ENCODE measurements at regions not wholly inside any gene's neighbourhood (a gene's known extent, or its start where the extent isn't known, plus 50 kb on each side); places are given as distances from the start of the nearest gene placed in this dataset.
"Not testable (repeated sequence)": the region's sequence is repeated elsewhere in the genome, so short reads cannot be mapped to it uniquely, and the experiment has no call there.

DNA sequence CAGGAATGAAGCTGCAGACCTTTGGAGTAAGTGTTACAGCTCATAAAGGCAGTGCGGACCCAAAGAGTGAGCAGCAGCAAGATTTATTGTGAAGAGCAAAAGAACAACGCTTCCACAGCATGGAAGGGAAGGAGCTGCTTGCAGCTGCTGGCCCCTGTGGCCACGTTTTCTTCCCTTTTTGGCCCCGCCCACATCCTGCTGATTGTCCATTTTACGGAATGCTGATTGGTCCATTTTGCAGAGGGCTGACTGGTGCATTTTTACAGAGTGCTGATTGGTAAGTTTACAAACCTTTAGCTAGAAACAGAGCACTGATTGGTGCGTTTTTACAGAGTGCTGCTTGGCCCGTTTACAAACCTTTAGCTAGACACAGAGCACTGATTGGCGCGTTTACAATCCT lies 841.5 kb downstream of the CDH11 start:
- FAIRE-seq (no peak), DNase-seq (ENCODE audit: low read depth) (no peak)
- no peaks in the 10 kb centered on the region for H3K27me3 ChIP-seq (ENCODE audit: control insufficient read depth, insufficient read depth, low read length)
- no peaks in the 10 kb centered on the region for H3K36me3 ChIP-seq (ENCODE audit: control insufficient read depth, insufficient read depth, low read length)
- TF ChIP-seq, protein P1, sequence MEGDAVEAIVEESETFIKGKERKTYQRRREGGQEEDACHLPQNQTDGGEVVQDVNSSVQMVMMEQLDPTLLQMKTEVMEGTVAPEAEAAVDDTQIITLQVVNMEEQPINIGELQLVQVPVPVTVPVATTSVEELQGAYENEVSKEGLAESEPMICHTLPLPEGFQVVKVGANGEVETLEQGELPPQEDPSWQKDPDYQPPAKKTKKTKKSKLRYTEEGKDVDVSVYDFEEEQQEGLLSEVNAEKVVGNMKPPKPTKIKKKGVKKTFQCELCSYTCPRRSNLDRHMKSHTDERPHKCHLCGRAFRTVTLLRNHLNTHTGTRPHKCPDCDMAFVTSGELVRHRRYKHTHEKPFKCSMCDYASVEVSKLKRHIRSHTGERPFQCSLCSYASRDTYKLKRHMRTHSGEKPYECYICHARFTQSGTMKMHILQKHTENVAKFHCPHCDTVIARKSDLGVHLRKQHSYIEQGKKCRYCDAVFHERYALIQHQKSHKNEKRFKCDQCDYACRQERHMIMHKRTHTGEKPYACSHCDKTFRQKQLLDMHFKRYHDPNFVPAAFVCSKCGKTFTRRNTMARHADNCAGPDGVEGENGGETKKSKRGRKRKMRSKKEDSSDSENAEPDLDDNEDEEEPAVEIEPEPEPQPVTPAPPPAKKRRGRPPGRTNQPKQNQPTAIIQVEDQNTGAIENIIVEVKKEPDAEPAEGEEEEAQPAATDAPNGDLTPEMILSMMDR (IDR thresholded peaks at IDR 0.05; ENCODE audit: insufficient read depth, low read length, severe bottlenecking) = no peak
- no peak overlapping the region for H3K4me3 ChIP-seq (ENCODE audit: low read depth, low read length)

DNA sequence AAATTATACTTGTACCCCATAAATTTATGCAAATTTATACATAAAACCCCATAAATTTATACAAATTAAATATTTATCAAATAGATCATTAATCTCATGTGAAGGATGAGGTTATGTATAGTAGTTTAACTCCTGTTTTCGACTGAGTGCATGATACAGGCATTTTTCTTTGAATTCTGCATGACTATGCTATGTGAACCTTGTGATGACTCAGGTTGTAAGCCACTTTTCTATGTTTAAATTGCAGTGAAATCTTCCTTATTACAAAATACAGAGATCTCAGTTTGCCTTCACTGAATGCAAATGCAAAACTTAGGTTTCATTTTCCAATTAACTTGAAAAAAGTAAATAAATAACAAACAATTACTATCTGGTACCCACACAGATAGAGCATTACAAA lies 843.7 kb downstream of the CDH11 start:
- FAIRE-seq (no peak), DNase-seq (ENCODE audit: low read depth) (peak; percentile 22)

DNA sequence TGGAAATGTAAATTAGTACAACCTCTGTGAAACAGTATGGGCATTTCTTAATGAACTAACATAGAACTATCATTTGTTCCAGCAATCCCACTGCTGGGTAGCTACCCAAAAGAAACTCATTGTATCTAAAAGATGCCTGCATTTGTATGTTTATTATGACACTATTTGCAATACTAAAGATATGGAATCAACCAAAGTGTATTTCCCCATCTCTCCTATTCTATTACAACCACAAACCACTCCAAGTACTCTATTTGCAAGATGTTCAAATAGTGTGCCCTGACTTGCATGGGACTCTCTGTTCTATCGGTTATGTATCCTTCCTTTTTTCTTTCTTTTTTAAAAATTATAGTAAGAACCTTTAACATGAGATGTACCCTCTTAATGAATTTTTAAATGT lies 845.2 kb downstream of the CDH11 start:
- H3K4me3 ChIP-seq (ENCODE audit: low read depth, low read length) = no peak overlapping the region
- no peaks in the 10 kb centered on the region for H3K36me3 ChIP-seq (ENCODE audit: control insufficient read depth, insufficient read depth, low read length)
- DNase-seq (ENCODE audit: low read depth) (no peak), FAIRE-seq (no peak)
- TF ChIP-seq, protein P1 (IDR thresholded peaks at IDR 0.05; ENCODE audit: insufficient read depth, low read length, severe bottlenecking) = no peak
- no peaks in the 10 kb centered on the region for H3K27me3 ChIP-seq (ENCODE audit: control insufficient read depth, insufficient read depth, low read length)

More for the DNA sequence above, 843.7 kb downstream of the CDH11 start:
- no peak overlapping the region for H3K4me3 ChIP-seq (ENCODE audit: low read depth, low read length)
- H3K27me3 ChIP-seq (ENCODE audit: control insufficient read depth, insufficient read depth, low read length) = no peaks in the 10 kb centered on the region
- TF ChIP-seq, protein P1 (IDR thresholded peaks at IDR 0.05; ENCODE audit: insufficient read depth, low read length, severe bottlenecking) = no peak
- no peaks in the 10 kb centered on the region for H3K36me3 ChIP-seq (ENCODE audit: control insufficient read depth, insufficient read depth, low read length)

DNA sequence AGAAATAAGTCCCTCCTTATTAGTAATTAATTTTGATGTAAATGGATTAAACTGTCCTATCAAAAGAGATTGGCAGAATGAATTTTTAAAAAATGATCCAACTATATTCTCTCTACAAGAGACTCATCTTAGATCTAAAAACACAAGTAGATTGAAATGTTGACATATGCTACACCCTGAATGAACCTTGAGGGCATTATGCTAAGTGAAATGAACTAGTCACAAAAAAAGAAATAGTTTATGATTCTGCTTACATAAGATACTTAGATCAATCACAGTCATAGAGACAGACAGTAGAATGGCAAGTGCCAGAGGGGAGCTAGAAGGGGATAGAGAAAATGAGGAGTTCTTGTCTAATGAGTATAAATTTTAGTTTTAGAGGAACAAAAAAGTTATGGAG lies 849.8 kb downstream of the CDH11 start:
- TF ChIP-seq, protein P1 (IDR thresholded peaks at IDR 0.05; ENCODE audit: insufficient read depth, low read length, severe bottlenecking) = no peak
- no peaks in the 10 kb centered on the region for H3K27me3 ChIP-seq (ENCODE audit: control insufficient read depth, insufficient read depth, low read length)
- no peak overlapping the region for H3K4me3 ChIP-seq (ENCODE audit: low read depth, low read length)
- H3K36me3 ChIP-seq (ENCODE audit: control insufficient read depth, insufficient read depth, low read length) = no peaks in the 10 kb centered on the region
- DNase-seq (ENCODE audit: low read depth) = no peak
- no peak for FAIRE-seq

DNA sequence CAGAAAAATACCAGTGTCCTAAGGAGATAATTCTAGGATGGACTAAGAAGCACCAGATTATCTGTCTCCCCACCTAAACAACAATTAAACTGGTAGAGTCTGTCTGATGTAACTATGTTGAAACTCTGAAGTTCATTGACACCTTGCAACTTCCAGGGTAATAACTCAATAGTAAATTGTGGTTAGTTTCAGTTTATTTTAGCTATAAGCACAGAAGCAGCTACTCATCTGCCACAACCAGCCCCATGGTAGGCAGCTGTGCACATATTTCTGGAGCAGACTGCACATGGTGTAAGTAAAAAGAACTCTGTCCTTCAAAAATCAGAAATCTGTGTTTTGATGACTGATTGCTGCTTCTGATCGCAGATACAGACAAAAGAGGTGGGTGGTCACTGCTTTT lies 852.1 kb downstream of the CDH11 start:
- TF ChIP-seq, protein P1 (IDR thresholded peaks at IDR 0.05; ENCODE audit: insufficient read depth, low read length, severe bottlenecking) = no peak
- H3K27me3 ChIP-seq (ENCODE audit: control insufficient read depth, insufficient read depth, low read length) = no peaks in the 10 kb centered on the region
- no peaks in the 10 kb centered on the region for H3K36me3 ChIP-seq (ENCODE audit: control insufficient read depth, insufficient read depth, low read length)
- H3K4me3 ChIP-seq (ENCODE audit: low read depth, low read length) = no peak overlapping the region
- FAIRE-seq (no peak), DNase-seq (ENCODE audit: low read depth) (no peak)

DNA sequence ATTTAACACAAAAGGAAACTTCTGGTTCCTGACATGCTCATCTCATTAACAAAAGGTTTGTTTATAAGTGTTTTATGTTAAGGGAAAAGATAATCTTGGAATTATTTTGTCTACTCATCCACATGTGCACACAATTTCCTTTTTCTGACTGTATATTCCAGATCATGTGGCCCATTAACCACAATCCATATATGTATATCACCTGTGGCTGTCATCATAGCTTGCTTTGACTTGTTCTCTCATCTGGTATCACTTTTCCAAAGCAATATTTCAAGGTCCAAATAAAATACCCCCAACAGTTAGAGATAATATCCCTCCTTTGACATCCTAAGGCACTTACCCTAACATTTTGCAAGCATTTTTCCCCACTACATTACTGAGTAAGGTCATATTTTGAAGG lies 856.1 kb downstream of the CDH11 start:
- FAIRE-seq = no peak

DNA sequence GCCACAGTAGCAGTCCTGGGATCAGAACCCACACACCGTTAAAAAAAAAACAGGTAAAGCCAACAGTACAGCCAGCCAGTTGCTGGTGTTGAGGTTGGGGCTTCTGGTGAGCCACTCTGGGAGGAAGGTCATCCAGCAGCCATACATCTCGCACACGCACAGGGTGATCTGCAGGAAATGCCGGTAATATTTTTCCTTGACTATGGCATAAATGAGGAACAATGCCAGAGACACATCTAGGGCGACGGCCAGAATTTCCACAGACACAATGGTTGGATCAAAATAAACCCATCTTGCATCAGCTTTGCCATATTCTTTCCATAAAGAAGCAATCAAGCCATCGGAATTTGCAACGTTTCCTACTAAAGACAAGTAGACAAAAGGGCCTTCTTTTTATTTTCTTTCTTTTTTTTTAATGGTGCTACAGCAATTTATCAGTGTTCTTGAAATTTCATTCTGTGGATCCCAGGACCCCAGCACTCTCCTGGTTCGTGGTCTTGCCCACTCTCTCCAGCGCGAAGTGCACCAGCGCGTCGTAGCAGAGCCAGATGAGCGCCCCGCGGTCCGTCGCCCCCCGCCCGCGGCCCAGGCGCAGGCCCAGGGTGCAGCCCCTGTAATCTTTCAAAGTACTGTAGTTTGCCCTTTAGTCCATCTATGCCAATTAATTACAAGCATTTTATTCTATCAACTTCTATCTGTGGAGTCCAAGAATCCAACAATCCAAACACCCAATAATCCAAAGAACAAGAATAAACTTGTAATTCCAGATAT lies 861.0 kb downstream of the CDH11 start:
- not testable (repeated sequence) for H3K36me3 ChIP-seq (ENCODE audit: control insufficient read depth, insufficient read depth, low read length); H3K4me3 ChIP-seq (ENCODE audit: low read depth, low read length); FAIRE-seq; H3K27me3 ChIP-seq (ENCODE audit: control insufficient read depth, insufficient read depth, low read length); DNase-seq (ENCODE audit: low read depth)

More for the DNA sequence above, 856.1 kb downstream of the CDH11 start:
- H3K27me3 ChIP-seq (ENCODE audit: control insufficient read depth, insufficient read depth, low read length) = no peaks in the 10 kb centered on the region
- no peak overlapping the region for H3K4me3 ChIP-seq (ENCODE audit: low read depth, low read length)
- TF ChIP-seq, protein P1 (IDR thresholded peaks at IDR 0.05; ENCODE audit: insufficient read depth, low read length, severe bottlenecking) = no peak
- DNase-seq (ENCODE audit: low read depth) = peak; percentile 8
- no peaks in the 10 kb centered on the region for H3K36me3 ChIP-seq (ENCODE audit: control insufficient read depth, insufficient read depth, low read length)

Data from bronchial epithelial cell (primary cell).